ENCODE measurements at regions not wholly inside any gene's neighbourhood (a gene's known extent, or its start where the extent isn't known, plus 50 kb on each side); places are given as distances from the start of the nearest gene placed in this dataset.
A peak's percentile ranks its signal among the peaks of the same experiment; 100 is the strongest.

- Histone ChIP-seq H3K36me3 (ENCODE audit: insufficient read depth) (no peaks in the 10 kb centered on the region), H2AFZ (peak overlapping the region; percentile 44; the same call in 1 of the 2 replicates), H3K4me3 (no peak overlapping the region), H4K20me1 (replicated peaks; ENCODE audit: insufficient read depth) (no peaks in the 10 kb centered on the region), H3F3A (replicated peaks; ENCODE audit: low read depth) (no peaks in the 10 kb centered on the region), H3K4me1 (ENCODE audit: insufficient read depth) (peaks cover 8% of the 10 kb centered on the region), H3K27ac (ENCODE audit: low read depth) (no peak overlapping the region), H3K4me2 (no peak overlapping the region), H3K27me3 (ENCODE audit: insufficient read depth) (peaks cover 14% of the 10 kb centered on the region), H3K9me2 (ENCODE audit: insufficient read depth) (0 out of 2 replicates have a peak, but pooled peaks cover 3% of the 10 kb centered on the region), H3K79me2 (replicated peaks; ENCODE audit: insufficient read depth) (no peaks in the 10 kb centered on the region)
- ATAC-seq: no peak
- Mint-ChIP-seq H3K27ac (no peak overlapping the region), H3K9me3 (no peaks in the 10 kb centered on the region), H3K4me1 (peaks cover 23% of the 10 kb centered on the region), H3K4me3 (no peak overlapping the region), H3K27me3 (ENCODE audit: insufficient read depth, low read depth, poor library complexity) (peaks cover 12% of the 10 kb centered on the region), H3K36me3 (ENCODE audit: low read depth) (no peaks in the 10 kb centered on the region)
- TF ChIP-seq STAT1 (IDR thresholded peaks at IDR 0.05; ENCODE audit: unreplicated experiment) (no peak), CTCF (conservative IDR thresholded peaks at IDR 0.05; ENCODE audit: low read depth in 2 of 2) (no peak), ETS1 (IDR thresholded peaks at IDR 0.05) (no peak), CREB1 (CRISPR knock-in tag; IDR thresholded peaks at IDR 0.05; ENCODE audit: low read depth) (no peak), JUNB (IDR thresholded peaks at IDR 0.05; ENCODE audit: unreplicated experiment) (no peak), ZNF331 (CRISPR knock-in tag; IDR thresholded peaks at IDR 0.05; ENCODE audit: low read depth) (no peak)
- DNase-seq (ENCODE audit: low spot score): no peak
Measured at GRCh38 chr3:156610154-156610553, 55.2 kb upstream of the SSR3 start.

- Histone ChIP-seq H3K79me2 (replicated peaks; ENCODE audit: insufficient read depth) (no peaks in the 10 kb centered on the region), H3K4me2 (no peak overlapping the region), H2AFZ (peak overlapping the region; percentile 44; the same call in 1 of the 2 replicates), H4K20me1 (replicated peaks; ENCODE audit: insufficient read depth) (no peaks in the 10 kb centered on the region), H3K27me3 (ENCODE audit: insufficient read depth) (peaks cover 14% of the 10 kb centered on the region), H3K27ac (ENCODE audit: low read depth) (no peak overlapping the region), H3K4me3 (no peak overlapping the region), H3K4me1 (ENCODE audit: insufficient read depth) (peaks cover 10% of the 10 kb centered on the region), H3K36me3 (ENCODE audit: insufficient read depth) (no peaks in the 10 kb centered on the region), H3F3A (replicated peaks; ENCODE audit: low read depth) (no peaks in the 10 kb centered on the region), H3K9me2 (ENCODE audit: insufficient read depth) (0 out of 2 replicates have a peak, but pooled peaks cover 3% of the 10 kb centered on the region)
- H3K9me3 Mint-ChIP-seq: no peaks in the 10 kb centered on the region
- ATAC-seq (no peak), DNase-seq (ENCODE audit: low spot score) (no peak)
- H3K36me3 Mint-ChIP-seq (ENCODE audit: low read depth): no peaks in the 10 kb centered on the region
- H3K4me3 Mint-ChIP-seq: no peak overlapping the region
- H3K4me1 Mint-ChIP-seq: peaks cover 19% of the 10 kb centered on the region
- H3K27me3 Mint-ChIP-seq (ENCODE audit: insufficient read depth, low read depth, poor library complexity): peaks cover 12% of the 10 kb centered on the region
- H3K27ac Mint-ChIP-seq: no peak overlapping the region
- no peak for TF ChIP-seq JUNB (IDR thresholded peaks at IDR 0.05; ENCODE audit: unreplicated experiment)
- TF ChIP-seq EZH2 (IDR thresholded peaks at IDR 0.05; ENCODE audit: low read depth, unreplicated experiment): no peak
- TF ChIP-seq NANOG (IDR thresholded peaks at IDR 0.05; ENCODE audit: borderline replicate concordance): no peak
- no peak for TF ChIP-seq CREB1 (CRISPR knock-in tag; IDR thresholded peaks at IDR 0.05; ENCODE audit: low read depth)
- no peak for TF ChIP-seq ETS1 (IDR thresholded peaks at IDR 0.05)
- TF ChIP-seq ZNF462 (CRISPR knock-in tag; IDR thresholded peaks at IDR 0.05): no peak
- no peak for TF ChIP-seq STAT1 (IDR thresholded peaks at IDR 0.05; ENCODE audit: unreplicated experiment)
- no peak for TF ChIP-seq EZH2phosphoT487 (IDR thresholded peaks at IDR 0.05; ENCODE audit: unreplicated experiment)
Measured at GRCh38 chr3:156609546-156609945, 54.6 kb upstream of the SSR3 start.

Data from GM23338 (cell line).